Liver (tissue), 8 donors: ENCODE measurements at regions not wholly inside any gene's neighbourhood (a gene's known extent, or its start where the extent isn't known, plus 50 kb on each side); places are given as distances from the start of the nearest gene placed in this dataset.

ENCODE experiments used
- DNase-seq: peaks from one replicate; pipeline ENCODE4 v3.0.0-alpha.2; 2017; ENCODE audit warnings: low spot score
- H3K27ac ChIP-seq, 2 donors: one replicate each; pipeline ENCODE4 v1.7.0; 2013; ENCODE audit warnings: inconsistent platforms in 2 of 2, low read length in 2 of 2, control low read depth in 1 of 2, low read depth in 1 of 2, mild to moderate bottlenecking in 1 of 2
- H3K27me3 ChIP-seq, 4 donors: one replicate each; pipeline versions ENCODE4 v1.6.1 to v1.7.0; 2013; ENCODE audit warnings: low read length in 3 of 4, inconsistent platforms in 1 of 4, mild to moderate bottlenecking in 1 of 4, moderate library complexity in 1 of 4; ENCODE audit not compliant: control insufficient read depth in 4 of 4, insufficient read depth in 4 of 4
- H3K36me3 ChIP-seq, 4 donors: one replicate each; pipeline versions ENCODE4 v1.6.1 to v1.7.0; 2013; ENCODE audit warnings: low read length in 3 of 4, mild to moderate bottlenecking in 3 of 4, low read depth in 1 of 4, moderate library complexity in 1 of 4; ENCODE audit not compliant: control insufficient read depth in 4 of 4, insufficient read depth in 3 of 4
- H3K4me1 ChIP-seq, 4 donors: one replicate each; pipeline versions ENCODE4 v1.6.1 to v1.7.0; 2013; ENCODE audit warnings: low read length in 3 of 4, mild to moderate bottlenecking in 3 of 4, moderate library complexity in 1 of 4; ENCODE audit not compliant: control insufficient read depth in 4 of 4, insufficient read depth in 4 of 4
- H3K4me3 ChIP-seq, 3 donors: one replicate each; pipeline versions ENCODE4 v1.6.1 to v1.7.0; 2013; ENCODE audit warnings: low read length in 3 of 3, control low read depth in 1 of 3, low read depth in 1 of 3, mild to moderate bottlenecking in 1 of 3
- H3K9ac ChIP-seq, 2 donors: one replicate each; pipeline ENCODE4 v1.7.0; 2013; ENCODE audit warnings: low read length in 2 of 2, mild to moderate bottlenecking in 2 of 2, moderate library complexity in 2 of 2, control low read depth in 1 of 2, low read depth in 1 of 2
- H3K9me3 ChIP-seq, 4 donors: one replicate each; pipeline versions ENCODE4 v1.6.1 to v1.7.0; 2013; ENCODE audit warnings: low read length in 3 of 4; ENCODE audit not compliant: control insufficient read depth in 4 of 4
- EGR1 ChIP-seq, 2 donors: IDR thresholded peaks; 2 replicates each; pipeline ENCODE4 v1.6.1; 2016 to 2018; ENCODE audit warnings: antibody characterized with exemption in 2 of 2, low read depth in 2 of 2
- FOXA1 ChIP-seq: IDR thresholded peaks from 2 replicates; pipeline ENCODE4 v1.6.1; 2016; ENCODE audit warnings: antibody characterized with exemption
- FOXA2 ChIP-seq: IDR thresholded peaks from 2 replicates; pipeline ENCODE4 v1.6.1; 2016; ENCODE audit warnings: antibody characterized with exemption
- GABPA ChIP-seq, 2 donors: IDR thresholded peaks in 1 of 2; conservative IDR thresholded peaks in 1 of 2; 2 replicates each; pipeline ENCODE4 v1.6.1; 2016; ENCODE audit warnings: antibody characterized with exemption in 2 of 2, mild to moderate bottlenecking in 1 of 2, moderate library complexity in 1 of 2
- HNF4G ChIP-seq: IDR thresholded peaks from 2 replicates; pipeline ENCODE4 v1.6.1; 2016; ENCODE audit warnings: antibody characterized with exemption
- JUND ChIP-seq, 2 donors: IDR thresholded peaks; 2 replicates each; pipeline ENCODE4 v1.6.1; 2016; ENCODE audit warnings: antibody characterized with exemption in 2 of 2
- NR2F2 ChIP-seq: IDR thresholded peaks from 2 replicates; pipeline ENCODE4 v1.6.1; 2016; ENCODE audit warnings: antibody characterized with exemption
- RAD21 ChIP-seq, 2 donors: IDR thresholded peaks; 2 replicates each; pipeline ENCODE4 v1.6.1; 2016; ENCODE audit warnings: antibody characterized with exemption in 2 of 2, mild to moderate bottlenecking in 2 of 2
- RXRA ChIP-seq, 2 donors: IDR thresholded peaks; 2 replicates each; pipeline ENCODE4 v1.6.1; 2017 to 2018; ENCODE audit warnings: antibody characterized with exemption in 2 of 2, mild to moderate bottlenecking in 1 of 2
- SP1 ChIP-seq: IDR thresholded peaks from 2 replicates; pipeline ENCODE4 v1.6.1; 2018; ENCODE audit warnings: antibody characterized with exemption, mild to moderate bottlenecking
- YY1 ChIP-seq: IDR thresholded peaks from 2 replicates; pipeline ENCODE4 v1.6.1; 2016; ENCODE audit warnings: antibody characterized with exemption, mild to moderate bottlenecking
- WGBS: extraction: QIAGEN DNeasy Blood & Tissue Kit; methylation state at CpG from one replicate; pipeline ENCODE4 v1.1.7; 2013; 5-methylcytosine and 5-hydroxymethylcytosine counted together
- TF ChIP-seq, protein P1 (sequence below): IDR thresholded peaks from 2 replicates; pipeline ENCODE4 v1.6.1; 2016; ENCODE audit warnings: antibody characterized with exemption
- TF ChIP-seq, protein P2 (sequence below): IDR thresholded peaks from 2 replicates; pipeline ENCODE4 v1.6.1; 2016; ENCODE audit warnings: antibody characterized with exemption
- TF ChIP-seq, protein P3 (sequence below): IDR thresholded peaks from 2 replicates; pipeline ENCODE4 v1.6.1; 2016; ENCODE audit warnings: antibody characterized with exemption
- TF ChIP-seq, protein P4 (sequence below): fragments of 150-350 bp; IDR thresholded peaks from 2 replicates; pipeline ENCODE4 v1.5.1; 2017; ENCODE audit warnings: improper control_type of control experiment, low read depth, low read length; ENCODE audit not compliant: missing input control
- donor health status: healthy.
- donor health status: healthy.
- donor health status: healthy.
- donor health status: healthy.
- donor health status: healthy.

DNA sequence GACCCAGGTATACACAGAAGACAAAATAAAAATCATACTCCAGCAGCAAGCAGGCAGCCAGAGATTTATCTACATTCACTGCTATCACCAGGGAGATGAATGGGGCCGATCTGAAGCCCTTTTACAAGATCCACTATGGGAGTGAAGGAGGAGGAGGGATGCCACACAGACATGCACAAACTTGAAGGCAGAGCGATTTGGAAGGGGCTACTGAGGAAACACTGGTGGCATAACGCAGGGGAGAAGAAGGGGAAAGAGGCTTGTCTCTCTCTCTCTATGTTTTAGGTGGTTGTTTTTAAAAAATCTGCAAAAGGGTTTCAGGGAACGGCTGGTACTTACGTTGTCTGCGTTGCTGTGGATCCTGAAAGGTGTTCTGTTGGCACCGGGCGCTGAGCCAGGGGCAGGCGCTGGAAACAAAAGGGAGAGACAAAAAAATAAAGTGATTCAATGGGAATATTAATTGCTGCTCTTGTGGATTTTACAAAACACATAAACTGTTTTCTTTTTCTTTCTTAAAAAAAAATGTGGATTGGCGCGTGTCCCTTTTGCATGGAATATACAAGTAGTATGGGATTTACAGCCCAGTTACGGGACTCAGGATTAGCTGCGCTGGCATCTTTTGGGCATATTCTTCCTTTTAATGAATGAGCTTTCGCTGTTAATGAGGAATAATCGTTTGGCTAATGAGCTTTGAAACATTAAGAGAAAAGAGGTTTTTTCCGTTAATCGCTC, 255.3 kb upstream of the PMFBP1 start (continued):
- TF ChIP-seq FOXA2 (no peak), GABPA (IDR thresholded peaks at IDR 0.05 in 1 of 2, conservative IDR thresholded peaks at IDR 0.05 in 1 of 2) (no peak), YY1 (no peak)
- TF ChIP-seq, protein P1, sequence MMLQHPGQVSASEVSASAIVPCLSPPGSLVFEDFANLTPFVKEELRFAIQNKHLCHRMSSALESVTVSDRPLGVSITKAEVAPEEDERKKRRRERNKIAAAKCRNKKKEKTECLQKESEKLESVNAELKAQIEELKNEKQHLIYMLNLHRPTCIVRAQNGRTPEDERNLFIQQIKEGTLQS = no peak

DNA sequence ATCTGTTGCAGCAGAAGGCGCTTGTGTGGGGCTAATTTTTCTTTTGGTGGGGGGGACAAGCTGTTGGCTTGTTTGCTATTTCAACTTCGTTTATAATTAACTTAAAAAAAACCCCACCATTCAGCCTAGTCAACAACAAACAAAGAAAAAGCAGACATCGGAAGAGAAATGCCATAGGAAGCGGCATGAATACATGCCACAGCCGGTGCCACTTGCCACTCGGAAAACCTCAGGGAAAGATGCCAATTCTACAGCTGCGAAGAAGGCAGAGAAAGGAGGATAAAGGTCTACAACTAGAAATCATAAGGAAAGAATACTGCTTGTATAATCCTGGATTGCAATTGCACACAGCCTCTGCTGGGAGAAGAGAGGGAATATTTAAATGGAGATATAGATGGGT, 254.4 kb upstream of the PMFBP1 start:
- WGBS = 92% methylated on average over 7 of the region's 7 CpGs

DNA sequence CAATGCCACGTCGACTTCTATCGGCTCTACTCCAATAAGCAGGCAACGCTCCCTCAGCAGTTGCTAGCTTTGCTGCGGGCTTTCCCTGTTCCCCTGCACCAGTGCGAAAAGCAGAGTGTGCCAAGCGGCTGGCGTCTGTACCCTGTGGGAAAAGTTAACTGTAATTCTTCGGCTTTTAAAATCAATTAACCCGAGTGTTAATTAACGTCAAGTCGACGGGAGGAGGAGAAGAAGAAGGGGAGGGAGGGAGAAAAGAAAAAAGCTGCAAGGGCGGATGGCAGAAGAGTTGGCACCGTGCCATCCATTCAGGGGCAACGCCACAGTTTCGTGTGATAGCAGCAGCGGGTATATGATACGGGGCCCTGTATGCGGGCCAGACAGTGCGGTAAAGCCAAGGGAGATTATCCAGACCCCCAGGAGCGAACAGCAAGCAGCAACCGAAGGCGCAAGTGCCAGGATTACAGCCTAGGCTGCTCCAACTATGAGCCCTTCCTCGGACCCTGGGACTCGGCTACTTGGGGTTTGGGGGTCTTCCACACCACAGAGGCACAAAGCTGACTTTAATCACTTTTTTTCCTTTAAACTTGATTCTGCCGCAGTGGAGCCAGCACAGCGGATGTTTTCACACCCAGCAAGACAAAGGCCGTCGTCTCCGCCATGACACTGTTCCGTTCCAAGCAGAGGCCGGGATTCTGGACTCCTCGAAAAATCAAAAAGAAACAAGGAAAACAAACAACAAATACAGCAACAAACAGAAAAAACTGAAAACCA, 253.8 kb upstream of the PMFBP1 start:
- Histone ChIP-seq H3K9me3 (peaks cover 0 to 14% (median 1%) of the 10 kb centered on the region in 4 donors), H3K36me3 (no peaks in the 10 kb centered on the region), H3K4me1 (no peaks in the 10 kb centered on the region), H3K27me3 (no peaks in the 10 kb centered on the region), H3K9ac (no peak overlapping the region), H3K27ac (no peak overlapping the region), H3K4me3 (no peak overlapping the region)
- WGBS = 93% methylated on average over 34 of the region's 34 CpGs
- no peak for DNase-seq
- TF ChIP-seq, protein P1 = no peak
- TF ChIP-seq HNF4G = no peak
- TF ChIP-seq, protein P2, sequence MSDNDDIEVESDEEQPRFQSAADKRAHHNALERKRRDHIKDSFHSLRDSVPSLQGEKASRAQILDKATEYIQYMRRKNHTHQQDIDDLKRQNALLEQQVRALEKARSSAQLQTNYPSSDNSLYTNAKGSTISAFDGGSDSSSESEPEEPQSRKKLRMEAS = no peak
- no peak for TF ChIP-seq NR2F2
- no peak for TF ChIP-seq RAD21 (IDR thresholded peaks at IDR 0.05)
- TF ChIP-seq, protein P3, sequence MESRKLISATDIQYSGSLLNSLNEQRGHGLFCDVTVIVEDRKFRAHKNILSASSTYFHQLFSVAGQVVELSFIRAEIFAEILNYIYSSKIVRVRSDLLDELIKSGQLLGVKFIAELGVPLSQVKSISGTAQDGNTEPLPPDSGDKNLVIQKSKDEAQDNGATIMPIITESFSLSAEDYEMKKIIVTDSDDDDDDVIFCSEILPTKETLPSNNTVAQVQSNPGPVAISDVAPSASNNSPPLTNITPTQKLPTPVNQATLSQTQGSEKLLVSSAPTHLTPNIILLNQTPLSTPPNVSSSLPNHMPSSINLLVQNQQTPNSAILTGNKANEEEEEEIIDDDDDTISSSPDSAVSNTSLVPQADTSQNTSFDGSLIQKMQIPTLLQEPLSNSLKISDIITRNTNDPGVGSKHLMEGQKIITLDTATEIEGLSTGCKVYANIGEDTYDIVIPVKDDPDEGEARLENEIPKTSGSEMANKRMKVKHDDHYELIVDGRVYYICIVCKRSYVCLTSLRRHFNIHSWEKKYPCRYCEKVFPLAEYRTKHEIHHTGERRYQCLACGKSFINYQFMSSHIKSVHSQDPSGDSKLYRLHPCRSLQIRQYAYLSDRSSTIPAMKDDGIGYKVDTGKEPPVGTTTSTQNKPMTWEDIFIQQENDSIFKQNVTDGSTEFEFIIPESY = no peak
- no peak for TF ChIP-seq FOXA1
- TF ChIP-seq RXRA (IDR thresholded peaks at IDR 0.05) = no peak
- TF ChIP-seq, protein P4, sequence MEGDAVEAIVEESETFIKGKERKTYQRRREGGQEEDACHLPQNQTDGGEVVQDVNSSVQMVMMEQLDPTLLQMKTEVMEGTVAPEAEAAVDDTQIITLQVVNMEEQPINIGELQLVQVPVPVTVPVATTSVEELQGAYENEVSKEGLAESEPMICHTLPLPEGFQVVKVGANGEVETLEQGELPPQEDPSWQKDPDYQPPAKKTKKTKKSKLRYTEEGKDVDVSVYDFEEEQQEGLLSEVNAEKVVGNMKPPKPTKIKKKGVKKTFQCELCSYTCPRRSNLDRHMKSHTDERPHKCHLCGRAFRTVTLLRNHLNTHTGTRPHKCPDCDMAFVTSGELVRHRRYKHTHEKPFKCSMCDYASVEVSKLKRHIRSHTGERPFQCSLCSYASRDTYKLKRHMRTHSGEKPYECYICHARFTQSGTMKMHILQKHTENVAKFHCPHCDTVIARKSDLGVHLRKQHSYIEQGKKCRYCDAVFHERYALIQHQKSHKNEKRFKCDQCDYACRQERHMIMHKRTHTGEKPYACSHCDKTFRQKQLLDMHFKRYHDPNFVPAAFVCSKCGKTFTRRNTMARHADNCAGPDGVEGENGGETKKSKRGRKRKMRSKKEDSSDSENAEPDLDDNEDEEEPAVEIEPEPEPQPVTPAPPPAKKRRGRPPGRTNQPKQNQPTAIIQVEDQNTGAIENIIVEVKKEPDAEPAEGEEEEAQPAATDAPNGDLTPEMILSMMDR = no peak
- TF ChIP-seq GABPA (IDR thresholded peaks at IDR 0.05 in 1 of 2, conservative IDR thresholded peaks at IDR 0.05 in 1 of 2) = no peak
- no peak for TF ChIP-seq JUND (IDR thresholded peaks at IDR 0.05)
- no peak for TF ChIP-seq EGR1 (IDR thresholded peaks at IDR 0.05; ENCODE audit: low read depth in 2 of 2)
- TF ChIP-seq FOXA2 = no peak
- no peak for TF ChIP-seq SP1

More for the DNA sequence above, 254.4 kb upstream of the PMFBP1 start:
- no peak overlapping the region for H3K4me3 ChIP-seq
- no peaks in the 10 kb centered on the region for H3K4me1 ChIP-seq
- no peak overlapping the region for H3K9ac ChIP-seq
- H3K27ac ChIP-seq = no peak overlapping the region
- no peak for DNase-seq
- peaks cover 0 to 12% (median 1%) of the 10 kb centered on the region in 4 donors for H3K9me3 ChIP-seq
- no peaks in the 10 kb centered on the region for H3K36me3 ChIP-seq
- no peaks in the 10 kb centered on the region for H3K27me3 ChIP-seq
- TF ChIP-seq NR2F2 (no peak), SP1 (no peak), EGR1 (IDR thresholded peaks at IDR 0.05; ENCODE audit: low read depth in 2 of 2) (no peak)
- TF ChIP-seq, protein P1 = no peak
- TF ChIP-seq, protein P4 = no peak
